Activated T-cell treated with anti-CD3 and anti-CD28 coated beads, Interleukin-2, amount 50 U/mL, for 72 hours (primary cell): ENCODE measurements at regions not wholly inside any gene's neighbourhood (a gene's known extent, or its start where the extent isn't known, plus 50 kb on each side); places are given as distances from the start of the nearest gene placed in this dataset.
A peak's percentile ranks its signal among the peaks of the same experiment; 100 is the strongest.

Source experiments
- ATAC-seq, 2 donors: fragments of 150-1000 bp; cut with Tn5 transposase; replicated peaks in 1 of 2; 2 replicates each; pipeline ENCODE4 v1.10.0; 2021; ENCODE audit warnings: moderate library complexity in 2 of 2, mild to moderate bottlenecking in 1 of 2
- DNase-seq, 2 donors: peaks; one replicate each; pipeline ENCODE4 v3.0.0; 2021 to 2022; ENCODE audit warnings: mixed read lengths in 1 of 2
- H3K27ac Mint-ChIP-seq: one replicate; pipeline ENCODE4 v1.8.0; 2022; ENCODE audit warnings: mild to moderate bottlenecking, moderate library complexity, mixed read lengths
- H3K27me3 Mint-ChIP-seq: one replicate; pipeline ENCODE4 v1.8.0; 2022; ENCODE audit warnings: low read depth, mixed read lengths
- H3K36me3 Mint-ChIP-seq, 2 donors: one replicate each; pipeline ENCODE4 v1.8.0; 2022; ENCODE audit warnings: mixed read lengths in 2 of 2, mild to moderate bottlenecking in 1 of 2; ENCODE audit not compliant: insufficient read depth in 2 of 2
- H3K4me1 Mint-ChIP-seq: one replicate; pipeline ENCODE4 v1.8.0; 2022; ENCODE audit warnings: low read depth, mixed read lengths
- H3K4me3 Mint-ChIP-seq, 2 donors: one replicate each; pipeline ENCODE4 v1.8.0; 2022; ENCODE audit warnings: mild to moderate bottlenecking in 2 of 2, mixed read lengths in 2 of 2, moderate library complexity in 2 of 2
- H3K9me3 Mint-ChIP-seq, 2 donors: one replicate each; pipeline ENCODE4 v1.8.0; 2022; ENCODE audit warnings: mixed read lengths in 2 of 2

GRCh38 chr12:92987362-92987761, 58.3 kb upstream of the EEA1 start:
- ATAC-seq: no peak
- Mint-ChIP-seq H3K4me3 (peak overlapping the region; percentile 60 to 91), H3K27ac (peak overlapping the region; percentile 9), H3K9me3 (no peaks in the 10 kb centered on the region), H3K36me3 (peaks cover 0 to 2% of the 10 kb centered on the region in 2 donors), H3K4me1 (peaks cover 50% of the 10 kb centered on the region), H3K27me3 (no peaks in the 10 kb centered on the region)
- peak; percentile 4 to 23 for DNase-seq

- Mint-ChIP-seq H3K27ac (peak overlapping the region; percentile 9), H3K4me3 (peak overlapping the region; percentile 60 to 91)
- peak; percentile 66 to 67 for ATAC-seq
These were observed 58.9 kb upstream of the EEA1 start for GRCh38 chr12:92987846-92988621.

GRCh38 chr12:92988622-92989130, 59.6 kb upstream of the EEA1 start:
- H3K27ac Mint-ChIP-seq: peak overlapping the region; percentile 82
- DNase-seq: no peak

More at GRCh38 chr12:92987846-92988621, 58.9 kb upstream of the EEA1 start:
- Mint-ChIP-seq H3K36me3 (no peaks in the 10 kb centered on the region), H3K27me3 (no peaks in the 10 kb centered on the region), H3K9me3 (no peaks in the 10 kb centered on the region), H3K4me1 (peaks cover 50% of the 10 kb centered on the region)
- DNase-seq: peak; percentile 46 to 63

GRCh38 chr12:92989715-92990484, 60.8 kb upstream of the EEA1 start:
- ATAC-seq (peak; percentile 85 to 86), DNase-seq (peak; percentile 47 to 63)
- Mint-ChIP-seq H3K4me3 (peak overlapping the region; percentile 53 to 72), H3K4me1 (peaks cover 50% of the 10 kb centered on the region), H3K27ac (peak overlapping the region; percentile 82), H3K27me3 (no peaks in the 10 kb centered on the region), H3K36me3 (no peaks in the 10 kb centered on the region), H3K9me3 (no peaks in the 10 kb centered on the region)

More at GRCh38 chr12:92988622-92989130, 59.6 kb upstream of the EEA1 start:
- no peaks in the 10 kb centered on the region for H3K36me3 Mint-ChIP-seq
- ATAC-seq: no peak
- no peaks in the 10 kb centered on the region for H3K27me3 Mint-ChIP-seq
- peak overlapping the region; percentile 47 to 72 for H3K4me3 Mint-ChIP-seq
- no peaks in the 10 kb centered on the region for H3K9me3 Mint-ChIP-seq
- H3K4me1 Mint-ChIP-seq: peaks cover 50% of the 10 kb centered on the region

- Mint-ChIP-seq H3K27me3 (no peaks in the 10 kb centered on the region), H3K9me3 (no peaks in the 10 kb centered on the region), H3K4me3 (no peak overlapping the region), H3K36me3 (no peaks in the 10 kb centered on the region), H3K27ac (no peak overlapping the region), H3K4me1 (peaks cover 50% of the 10 kb centered on the region)
- DNase-seq (no peak), ATAC-seq (no peak)
These were observed 62.0 kb upstream of the EEA1 start for GRCh38 chr12:92991134-92991533.

- Mint-ChIP-seq H3K9me3 (no peaks in the 10 kb centered on the region), H3K36me3 (no peaks in the 10 kb centered on the region), H3K4me1 (peaks cover 49% of the 10 kb centered on the region), H3K4me3 (no peak overlapping the region), H3K27ac (no peak overlapping the region), H3K27me3 (no peaks in the 10 kb centered on the region)
- ATAC-seq (no peak), DNase-seq (no peak)
These were observed 62.9 kb upstream of the EEA1 start for GRCh38 chr12:92992041-92992440.

GRCh38 chr12:92993259-92993658, 64.2 kb upstream of the EEA1 start:
- DNase-seq: no peak
- Mint-ChIP-seq H3K4me1 (peaks cover 37% of the 10 kb centered on the region), H3K36me3 (no peaks in the 10 kb centered on the region), H3K4me3 (no peak overlapping the region), H3K9me3 (no peaks in the 10 kb centered on the region), H3K27me3 (no peaks in the 10 kb centered on the region), H3K27ac (no peak overlapping the region)
- ATAC-seq: no peak

GRCh38 chr12:92995258-92995903, 66.3 kb upstream of the EEA1 start:
- ATAC-seq: no peak
- Mint-ChIP-seq H3K4me3 (no peak overlapping the region), H3K27me3 (no peaks in the 10 kb centered on the region)

GRCh38 chr12:93000026-93000425, 70.9 kb upstream of the EEA1 start:
- no peaks in the 10 kb centered on the region for H3K9me3 Mint-ChIP-seq
- no peaks in the 10 kb centered on the region for H3K4me1 Mint-ChIP-seq
- ATAC-seq: no peak
- peaks cover 0 to 2% of the 10 kb centered on the region in 2 donors for H3K36me3 Mint-ChIP-seq
- H3K27me3 Mint-ChIP-seq: no peaks in the 10 kb centered on the region
- no peak for DNase-seq
- no peak overlapping the region for H3K4me3 Mint-ChIP-seq
- H3K27ac Mint-ChIP-seq: no peak overlapping the region

More at GRCh38 chr12:92995258-92995903, 66.3 kb upstream of the EEA1 start:
- H3K27ac Mint-ChIP-seq: no peak overlapping the region
- peaks cover 0 to 2% of the 10 kb centered on the region in 2 donors for H3K36me3 Mint-ChIP-seq
- no peaks in the 10 kb centered on the region for H3K9me3 Mint-ChIP-seq
- peaks cover 17% of the 10 kb centered on the region for H3K4me1 Mint-ChIP-seq
- no peak for DNase-seq

GRCh38 chr12:93001407-93001806, 72.3 kb upstream of the EEA1 start:
- peaks cover 0 to 2% of the 10 kb centered on the region in 2 donors for H3K36me3 Mint-ChIP-seq
- H3K4me3 Mint-ChIP-seq: no peak overlapping the region
- H3K27ac Mint-ChIP-seq: peak overlapping the region; percentile 25
- ATAC-seq: no peak
- no peaks in the 10 kb centered on the region for H3K4me1 Mint-ChIP-seq
- no peaks in the 10 kb centered on the region for H3K9me3 Mint-ChIP-seq
- DNase-seq: no peak
- peaks cover 9% of the 10 kb centered on the region for H3K27me3 Mint-ChIP-seq

- DNase-seq (no peak), ATAC-seq (no peak)
- Mint-ChIP-seq H3K36me3 (peaks cover 0 to 2% of the 10 kb centered on the region in 2 donors), H3K27me3 (peaks cover 13% of the 10 kb centered on the region), H3K4me1 (peaks cover 3% of the 10 kb centered on the region), H3K27ac (no peak overlapping the region), H3K9me3 (no peaks in the 10 kb centered on the region), H3K4me3 (no peak overlapping the region)
These were observed 73.4 kb upstream of the EEA1 start for GRCh38 chr12:93002293-93003054.

GRCh38 chr12:93003531-93004239, 74.6 kb upstream of the EEA1 start:
- H3K9me3 Mint-ChIP-seq: no peaks in the 10 kb centered on the region

More at GRCh38 chr12:93003531-93004239, 74.6 kb upstream of the EEA1 start:
- no peak for DNase-seq
- Mint-ChIP-seq H3K4me3 (no peak overlapping the region), H3K36me3 (peaks cover 0 to 2% of the 10 kb centered on the region in 2 donors), H3K27ac (no peak overlapping the region), H3K4me1 (peaks cover 15% of the 10 kb centered on the region), H3K27me3 (peaks cover 13% of the 10 kb centered on the region)
- ATAC-seq: no peak
